ENCODE measurements at regions not wholly inside any gene's neighbourhood (a gene's known extent, or its start where the extent isn't known, plus 50 kb on each side); places are given as distances from the start of the nearest gene placed in this dataset.

DNA sequence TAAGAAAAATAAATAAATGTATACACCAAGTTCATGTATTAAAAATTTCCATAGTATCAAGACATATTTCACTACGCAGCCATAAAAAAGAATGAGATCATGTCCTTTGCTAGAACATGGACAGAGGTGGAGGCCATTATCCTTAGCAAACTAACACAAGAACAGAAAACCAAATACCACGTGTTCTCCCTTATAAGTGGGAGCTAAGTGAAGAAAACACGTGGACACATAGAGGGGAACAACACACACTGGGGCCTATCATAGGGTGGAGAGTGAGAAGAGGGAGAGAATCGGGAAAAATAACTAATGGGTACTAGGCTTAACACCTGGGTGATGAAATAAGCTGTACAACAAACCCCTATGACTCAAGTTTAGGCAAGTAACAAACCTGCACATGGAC, 552.4 kb upstream of the PBX1 start:
- TF ChIP-seq MYC (IDR thresholded peaks at IDR 0.05; ENCODE audit: low read depth, low read length) (no peak), CTCF (IDR thresholded peaks at IDR 0.05; ENCODE audit: extremely low read depth in 1 of 2, insufficient read depth in 1 of 2, low read depth in 1 of 2, low read length in 2 of 2) (no peak), POLR2AphosphoS5 (IDR thresholded peaks at IDR 0.05; ENCODE audit: insufficient read depth, low read depth, low read length) (no peak), GATA2 (IDR thresholded peaks at IDR 0.05; ENCODE audit: insufficient read depth, insufficient read length, low read depth, low read length) (no peak)
